GM23248 (cell line): ENCODE measurements at regions not wholly inside any gene's neighbourhood (a gene's known extent, or its start where the extent isn't known, plus 50 kb on each side); places are given as distances from the start of the nearest gene placed in this dataset.
"Not testable (repeated sequence)": the region's sequence is repeated elsewhere in the genome, so short reads cannot be mapped to it uniquely, and the experiment has no call there.

Experiments used
- EZH2 ChIP-seq: fragments of 200-600 bp; sonication (generic); IDR thresholded peaks from 2 replicates; pipeline ENCODE4 v1.6.1; 2018; ENCODE audit warnings: antibody characterized with exemption, mild to moderate bottlenecking; ENCODE audit not compliant: insufficient read depth, poor library complexity, severe bottlenecking
- EZH2phosphoT487 ChIP-seq: fragments of 200-600 bp; sonication (generic); IDR thresholded peaks from 2 replicates; pipeline ENCODE4 v1.6.1; 2018; ENCODE audit warnings: antibody characterized with exemption, moderate library complexity, mild to moderate bottlenecking, low read depth; ENCODE audit not compliant: insufficient read depth

- not testable (repeated sequence) for TF ChIP-seq EZH2phosphoT487, EZH2
Measured at GRCh38 chr10:32188601-32189000, 132.4 kb upstream of the KIF5B start.
